ENCODE measurements at regions not wholly inside any gene's neighbourhood (a gene's known extent, or its start where the extent isn't known, plus 50 kb on each side); places are given as distances from the start of the nearest gene placed in this dataset.

DNA sequence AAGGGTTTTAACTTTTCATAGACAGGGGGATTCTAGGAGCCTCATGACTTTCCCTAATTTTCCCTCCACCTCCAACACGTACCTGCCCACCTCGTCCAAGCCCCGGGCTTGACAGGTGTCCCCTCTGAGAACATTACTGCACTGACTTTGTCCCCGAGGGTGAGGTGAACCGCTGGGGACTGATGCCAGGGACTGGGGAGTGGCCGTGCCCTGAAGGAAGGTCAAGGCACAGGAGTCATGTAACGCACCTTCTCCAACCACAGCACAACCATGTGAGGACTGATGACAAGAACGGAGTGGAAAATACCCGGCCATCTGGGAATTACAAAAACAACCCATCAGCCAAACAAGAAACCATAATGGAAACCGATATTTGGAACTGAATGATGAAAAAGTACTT, 214.7 kb upstream of the C14orf180 start:
- no peaks in the 10 kb centered on the region for H3K9me3 ChIP-seq (ENCODE audit: low read depth)
- no peaks in the 10 kb centered on the region for H3K27me3 ChIP-seq
- H3K4me2 ChIP-seq = no peak overlapping the region
- no peak overlapping the region for H3K27ac ChIP-seq
- WGBS (ENCODE audit: low lambda C conversion rate, missing lambda C conversion rate) = 90% methylated on average over 10 of the region's 10 CpGs
- H3K79me2 ChIP-seq = no peaks in the 10 kb centered on the region
- no peaks in the 10 kb centered on the region for H3K9me2 ChIP-seq (replicated peaks; ENCODE audit: insufficient read depth)
- no peak overlapping the region for H3K4me3 ChIP-seq
- H4K20me1 ChIP-seq (ENCODE audit: insufficient read depth, poor library complexity, severe bottlenecking) = no peaks in the 10 kb centered on the region
- no peak overlapping the region for H2AFZ ChIP-seq
- no peak for DNase-seq (ENCODE audit: low spot score)
- no peaks in the 10 kb centered on the region for H3K36me3 ChIP-seq (replicated peaks; ENCODE audit: insufficient read depth, low read depth)
- H3K4me1 ChIP-seq (ENCODE audit: insufficient read depth) = no peaks in the 10 kb centered on the region
- no peak for TF ChIP-seq EZH2phosphoT487 (IDR thresholded peaks at IDR 0.05; ENCODE audit: low read depth, severe bottlenecking, unreplicated experiment)
- no peak for TF ChIP-seq EZH2 (IDR thresholded peaks at IDR 0.05; ENCODE audit: borderline replicate concordance)
- TF ChIP-seq, protein P1, sequence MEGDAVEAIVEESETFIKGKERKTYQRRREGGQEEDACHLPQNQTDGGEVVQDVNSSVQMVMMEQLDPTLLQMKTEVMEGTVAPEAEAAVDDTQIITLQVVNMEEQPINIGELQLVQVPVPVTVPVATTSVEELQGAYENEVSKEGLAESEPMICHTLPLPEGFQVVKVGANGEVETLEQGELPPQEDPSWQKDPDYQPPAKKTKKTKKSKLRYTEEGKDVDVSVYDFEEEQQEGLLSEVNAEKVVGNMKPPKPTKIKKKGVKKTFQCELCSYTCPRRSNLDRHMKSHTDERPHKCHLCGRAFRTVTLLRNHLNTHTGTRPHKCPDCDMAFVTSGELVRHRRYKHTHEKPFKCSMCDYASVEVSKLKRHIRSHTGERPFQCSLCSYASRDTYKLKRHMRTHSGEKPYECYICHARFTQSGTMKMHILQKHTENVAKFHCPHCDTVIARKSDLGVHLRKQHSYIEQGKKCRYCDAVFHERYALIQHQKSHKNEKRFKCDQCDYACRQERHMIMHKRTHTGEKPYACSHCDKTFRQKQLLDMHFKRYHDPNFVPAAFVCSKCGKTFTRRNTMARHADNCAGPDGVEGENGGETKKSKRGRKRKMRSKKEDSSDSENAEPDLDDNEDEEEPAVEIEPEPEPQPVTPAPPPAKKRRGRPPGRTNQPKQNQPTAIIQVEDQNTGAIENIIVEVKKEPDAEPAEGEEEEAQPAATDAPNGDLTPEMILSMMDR (IDR thresholded peaks at IDR 0.05; ENCODE audit: poor library complexity) = no peak

DNA sequence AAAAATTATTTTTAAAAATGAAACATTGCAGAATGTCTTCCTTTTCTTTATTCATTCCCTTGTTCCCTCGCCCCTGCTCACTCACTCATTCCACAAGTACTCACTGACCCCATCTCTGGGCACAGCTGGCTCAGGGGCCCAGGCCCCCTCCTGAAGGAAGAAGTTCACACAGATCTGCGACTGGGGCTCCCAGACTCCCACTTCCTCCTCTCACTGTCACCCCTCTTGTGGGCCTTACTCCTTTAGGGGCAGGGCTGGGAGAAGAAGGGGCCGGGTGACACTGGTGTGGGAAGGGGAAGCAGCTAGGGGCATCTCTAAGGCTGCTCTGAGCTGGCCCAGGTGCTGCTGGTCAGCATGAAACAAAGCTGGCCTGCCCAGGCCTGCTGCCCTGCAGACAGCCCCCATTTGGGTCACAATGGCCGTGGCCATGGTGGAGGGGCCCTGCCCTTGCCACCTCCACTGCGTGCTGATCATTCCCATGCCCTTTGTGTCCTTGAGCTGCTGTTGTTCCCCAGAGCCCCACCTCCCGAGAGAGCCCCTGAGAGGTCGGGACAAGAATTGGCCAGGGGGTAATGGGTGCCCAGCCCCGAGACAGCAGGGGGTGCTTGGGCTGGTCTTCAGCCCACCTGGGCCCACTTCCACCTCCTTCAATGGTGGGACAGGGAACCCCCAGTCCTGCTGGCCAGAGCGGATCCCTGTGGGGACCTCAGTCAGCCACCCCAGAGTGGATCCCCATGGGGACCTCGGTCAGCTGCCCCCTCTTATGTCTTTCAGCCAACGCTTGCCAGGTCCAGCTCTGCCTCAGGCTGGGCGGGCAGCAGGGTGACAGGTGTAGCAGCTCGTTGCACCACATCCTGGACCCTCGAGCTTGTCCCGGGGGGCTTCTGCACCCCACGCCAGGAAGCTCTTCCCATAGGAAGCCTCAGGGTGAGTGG, 212.4 kb upstream of the C14orf180 start:
- H3K9me2 ChIP-seq (replicated peaks; ENCODE audit: insufficient read depth) = no peaks in the 10 kb centered on the region
- TF ChIP-seq EZH2 (IDR thresholded peaks at IDR 0.05; ENCODE audit: borderline replicate concordance) = no peak
- TF ChIP-seq, protein P1 (IDR thresholded peaks at IDR 0.05; ENCODE audit: poor library complexity) = no peak
- H3K79me2 ChIP-seq = no peaks in the 10 kb centered on the region
- 89% methylated on average over 16 of the region's 16 CpGs for WGBS (ENCODE audit: low lambda C conversion rate, missing lambda C conversion rate)
- DNase-seq (ENCODE audit: low spot score) = no peak
- no peak overlapping the region for H3K4me3 ChIP-seq
- no peaks in the 10 kb centered on the region for H4K20me1 ChIP-seq (ENCODE audit: insufficient read depth, poor library complexity, severe bottlenecking)
- H3K4me2 ChIP-seq = no peak overlapping the region
- no peaks in the 10 kb centered on the region for H3K9me3 ChIP-seq (ENCODE audit: low read depth)
- H2AFZ ChIP-seq = no peak overlapping the region
- H3K36me3 ChIP-seq (replicated peaks; ENCODE audit: insufficient read depth, low read depth) = no peaks in the 10 kb centered on the region
- H3K4me1 ChIP-seq (ENCODE audit: insufficient read depth) = no peaks in the 10 kb centered on the region
- no peaks in the 10 kb centered on the region for H3K27me3 ChIP-seq
- no peak overlapping the region for H3K27ac ChIP-seq

DNA sequence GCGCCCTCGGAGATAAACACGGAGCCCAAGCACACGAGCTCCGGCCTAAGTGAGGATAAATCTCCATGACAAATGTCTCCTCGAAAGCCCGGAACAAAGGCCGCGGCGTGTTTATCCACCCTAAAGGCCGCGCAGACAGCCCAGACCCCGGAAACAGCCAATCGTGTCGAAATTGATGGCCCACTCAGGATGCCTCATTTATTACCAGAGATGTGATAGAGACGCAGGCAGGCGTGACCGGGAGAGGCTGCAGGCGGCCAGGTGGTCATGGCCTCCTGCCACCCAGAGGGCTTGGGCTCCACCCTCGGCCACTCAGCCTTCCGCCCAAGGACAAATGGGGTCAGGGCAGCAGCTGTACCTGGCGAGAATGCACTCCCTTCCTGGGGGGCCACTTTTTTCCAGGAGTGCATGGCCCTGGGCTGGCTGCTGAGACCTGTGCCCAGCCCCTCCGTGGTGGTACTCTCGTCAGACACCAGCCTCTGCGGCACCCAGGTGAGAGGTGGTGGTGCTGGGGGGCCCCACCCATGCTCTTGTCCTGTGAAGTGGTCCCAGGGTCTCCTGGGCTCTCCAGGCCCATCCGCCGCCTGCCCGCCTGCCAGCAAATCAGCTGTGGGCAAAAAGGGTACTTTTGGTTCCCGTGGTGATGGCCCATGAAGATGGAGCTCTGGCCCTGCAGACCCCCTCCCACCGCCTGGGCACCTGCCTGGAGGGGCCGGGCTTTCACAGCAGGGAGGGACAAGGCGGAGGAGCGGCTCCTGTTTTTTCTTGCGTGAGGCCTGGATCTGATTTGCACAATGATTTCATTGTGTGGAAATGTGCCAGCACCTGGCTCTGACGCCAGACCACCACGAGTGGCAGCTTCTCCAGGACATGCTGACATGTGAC, 211.5 kb upstream of the C14orf180 start:
- DNase-seq (ENCODE audit: low spot score) = no peak
- Histone ChIP-seq H3K79me2 (no peaks in the 10 kb centered on the region), H3K27ac (no peak overlapping the region), H3K36me3 (replicated peaks; ENCODE audit: insufficient read depth, low read depth) (no peaks in the 10 kb centered on the region), H3K9me2 (replicated peaks; ENCODE audit: insufficient read depth) (no peaks in the 10 kb centered on the region), H4K20me1 (ENCODE audit: insufficient read depth, poor library complexity, severe bottlenecking) (no peaks in the 10 kb centered on the region), H3K27me3 (no peaks in the 10 kb centered on the region), H3K4me2 (no peak overlapping the region), H2AFZ (no peak overlapping the region), H3K4me3 (no peak overlapping the region), H3K9me3 (ENCODE audit: low read depth) (no peaks in the 10 kb centered on the region), H3K4me1 (ENCODE audit: insufficient read depth) (no peaks in the 10 kb centered on the region)
- no peak for TF ChIP-seq EZH2phosphoT487 (IDR thresholded peaks at IDR 0.05; ENCODE audit: low read depth, severe bottlenecking, unreplicated experiment)
- TF ChIP-seq, protein P1 (IDR thresholded peaks at IDR 0.05; ENCODE audit: poor library complexity) = no peak
- TF ChIP-seq EZH2 (IDR thresholded peaks at IDR 0.05; ENCODE audit: borderline replicate concordance) = no peak
- 85% methylated on average over 36 of the region's 36 CpGs for WGBS (ENCODE audit: low lambda C conversion rate, missing lambda C conversion rate)
